GM23248 (cell line): ENCODE measurements at regions not wholly inside any gene's neighbourhood (a gene's known extent, or its start where the extent isn't known, plus 50 kb on each side); places are given as distances from the start of the nearest gene placed in this dataset.

Experiments
- DNase-seq: peaks from one replicate; pipeline ENCODE4 v3.0.0-alpha.2; 2015
- H2AFZ ChIP-seq: fragments of 200-600 bp; sonication (generic); 2 replicates; pipeline ENCODE4 v1.6.1; 2016; ENCODE audit warnings: antibody characterized with exemption
- H3F3A ChIP-seq: fragments of 200-600 bp; sonication (generic); 2 replicates; pipeline ENCODE4 v1.6.1; 2016; ENCODE audit warnings: mild to moderate bottlenecking, antibody characterized with exemption, mixed run types; ENCODE audit not compliant: insufficient read depth
- H3K27ac ChIP-seq: fragments of 200-600 bp; sonication (generic); 2 replicates; pipeline ENCODE4 v1.5.1; 2016; ENCODE audit warnings: mild to moderate bottlenecking
- H3K27me3 ChIP-seq: fragments of 200-600 bp; sonication (generic); replicated peaks from 2 replicates; pipeline ENCODE4 v1.6.1; 2016; ENCODE audit warnings: mild to moderate bottlenecking; ENCODE audit not compliant: insufficient read depth
- H3K36me3 ChIP-seq: fragments of 200-600 bp; sonication (generic); 2 replicates; pipeline ENCODE4 v1.6.1; 2016; ENCODE audit warnings: low read depth, mild to moderate bottlenecking
- H3K4me1 ChIP-seq: fragments of 200-600 bp; sonication (generic); 2 replicates; pipeline ENCODE4 v1.6.1; 2016; ENCODE audit warnings: mild to moderate bottlenecking; ENCODE audit not compliant: insufficient read depth
- H3K4me2 ChIP-seq: fragments of 200-600 bp; sonication (generic); one replicate; pipeline ENCODE4 v1.6.1; 2016; ENCODE audit warnings: mild to moderate bottlenecking; ENCODE audit not compliant: unreplicated experiment
- H3K4me3 ChIP-seq: fragments of 200-600 bp; sonication (generic); 2 replicates; pipeline ENCODE4 v1.5.1; 2016; ENCODE audit warnings: mild to moderate bottlenecking
- H3K79me2 ChIP-seq: fragments of 200-600 bp; sonication (generic); 2 replicates; pipeline ENCODE4 v1.6.1; 2016; ENCODE audit warnings: mild to moderate bottlenecking; ENCODE audit not compliant: insufficient read depth
- H3K9ac ChIP-seq: fragments of 200-600 bp; sonication (generic); 2 replicates; pipeline ENCODE4 v1.6.1; 2016; ENCODE audit warnings: mild to moderate bottlenecking
- H3K9me2 ChIP-seq: fragments of 200-600 bp; sonication (generic); 2 replicates; pipeline ENCODE4 v1.6.1; 2016; ENCODE audit warnings: mixed run types, mild to moderate bottlenecking, moderate library complexity; ENCODE audit not compliant: insufficient read depth
- H3K9me3 ChIP-seq: fragments of 200-600 bp; sonication (generic); one replicate; pipeline ENCODE4 v1.6.1; 2017; ENCODE audit warnings: low read depth
- H4K20me1 ChIP-seq: fragments of 200-600 bp; sonication (generic); 2 replicates; pipeline ENCODE4 v1.6.0; 2016; ENCODE audit not compliant: insufficient read depth
- EZH2 ChIP-seq: fragments of 200-600 bp; sonication (generic); IDR thresholded peaks from 2 replicates; pipeline ENCODE4 v1.6.1; 2018; ENCODE audit warnings: antibody characterized with exemption, mild to moderate bottlenecking; ENCODE audit not compliant: insufficient read depth, poor library complexity, severe bottlenecking
- EZH2phosphoT487 ChIP-seq: fragments of 200-600 bp; sonication (generic); IDR thresholded peaks from 2 replicates; pipeline ENCODE4 v1.6.1; 2018; ENCODE audit warnings: antibody characterized with exemption, moderate library complexity, mild to moderate bottlenecking, low read depth; ENCODE audit not compliant: insufficient read depth
- WGBS, 2 experiments: methylation state at CpG; one replicate each; pipeline ENCODE4 v1.1.6; 2015 to 2017; ENCODE audit warnings: low lambda C conversion rate in 2 of 2, low coverage in 1 of 2; ENCODE audit errors: missing lambda C conversion rate in 2 of 2; 5-methylcytosine and 5-hydroxymethylcytosine counted together
- in situ Hi-C: fragments of 300-500 bp; cut with MboI; formaldehyde crosslinking; loops from 2 replicates; pipeline ENCODE4 v1.15.0; 2020

GRCh38 chr12:90360300-90360699, 594.7 kb downstream of the CCER1 start:
- DNase-seq: no peak
- no peak overlapping the region for H3K27ac ChIP-seq
- H3K4me1 ChIP-seq: peaks cover 1% of the 10 kb centered on the region; the same call in 1 of the 2 replicates
- H3K27me3 ChIP-seq: no peaks in the 10 kb centered on the region
- no peaks in the 10 kb centered on the region for H4K20me1 ChIP-seq
- in situ Hi-C loops: no loop called here
- TF ChIP-seq EZH2 (no peak), EZH2phosphoT487 (no peak)
- no peak overlapping the region for H3K4me3 ChIP-seq
- H3F3A ChIP-seq: no peaks in the 10 kb centered on the region
- no peak overlapping the region for H3K9ac ChIP-seq
- no peaks in the 10 kb centered on the region for H3K9me3 ChIP-seq
- no peak overlapping the region for H3K4me2 ChIP-seq
- no peaks in the 10 kb centered on the region for H3K9me2 ChIP-seq
- no peaks in the 10 kb centered on the region for H3K36me3 ChIP-seq
- no peak overlapping the region for H2AFZ ChIP-seq
- no peaks in the 10 kb centered on the region for H3K79me2 ChIP-seq

DNA sequence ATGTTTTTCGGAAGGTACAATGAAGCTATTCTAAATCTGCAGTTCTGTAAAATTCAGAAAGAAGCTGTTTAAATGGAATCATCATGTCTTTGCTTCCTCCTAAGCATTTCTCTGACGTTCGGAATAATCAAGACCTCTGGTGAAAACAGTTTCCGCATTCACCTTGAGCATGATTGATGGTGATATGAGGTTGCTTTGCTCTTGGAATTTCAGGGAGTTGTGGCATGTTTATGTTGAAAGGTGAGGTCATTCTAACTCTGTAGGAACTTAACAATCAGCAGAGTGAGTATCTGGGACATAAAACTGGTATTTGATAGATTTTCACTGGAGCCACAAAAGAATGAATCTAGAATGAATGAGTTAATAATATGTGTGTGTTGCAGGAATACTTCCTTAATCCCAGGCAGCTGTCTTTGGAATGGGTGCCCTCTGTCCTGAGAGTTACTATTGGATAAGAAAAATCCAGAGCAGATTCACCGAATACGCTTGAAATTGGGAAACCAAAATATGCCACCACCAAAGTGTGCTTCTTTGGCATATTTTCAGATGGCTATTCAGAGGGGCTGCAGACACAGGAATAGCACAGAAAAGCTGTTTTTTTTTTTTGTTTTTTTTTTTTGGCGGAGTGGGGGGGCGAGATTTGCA, 599.1 kb downstream of the CCER1 start:
- WGBS, 2 experiments: 88 to 91% methylated on average over 8 of the region's 8 CpGs
- in situ Hi-C loops: no loop called here
- Histone ChIP-seq H3K79me2 (no peaks in the 10 kb centered on the region), H3K9ac (no peak overlapping the region), H3K36me3 (no peaks in the 10 kb centered on the region), H3K27ac (no peak overlapping the region), H3K4me1 (peaks cover 8% of the 10 kb centered on the region; the same call in 1 of the 2 replicates), H2AFZ (no peak overlapping the region), H3K27me3 (no peaks in the 10 kb centered on the region), H3K4me3 (no peak overlapping the region), H4K20me1 (no peaks in the 10 kb centered on the region), H3F3A (no peaks in the 10 kb centered on the region), H3K9me2 (no peaks in the 10 kb centered on the region), H3K4me2 (no peak overlapping the region), H3K9me3 (no peaks in the 10 kb centered on the region)
- TF ChIP-seq EZH2phosphoT487: no peak
- no peak for DNase-seq

DNA sequence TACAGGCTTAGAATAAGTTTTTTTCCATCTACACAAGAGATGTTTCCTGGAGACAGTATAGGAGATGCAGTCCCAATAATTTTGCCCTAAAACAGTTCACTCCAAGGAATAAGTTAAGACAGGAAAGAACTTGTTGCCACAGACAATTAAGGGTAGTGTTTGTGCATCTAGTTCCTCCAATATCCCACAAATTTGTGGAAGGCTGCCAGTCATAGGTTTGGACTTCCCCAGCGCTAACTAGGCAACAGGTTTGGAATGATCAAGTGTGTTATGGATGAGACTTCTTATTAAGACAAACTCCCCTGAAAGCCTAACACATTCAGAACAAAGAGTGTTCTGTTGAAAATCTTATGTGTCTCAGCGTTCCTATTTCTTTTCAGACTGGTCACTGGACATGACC, 611.0 kb downstream of the CCER1 start:
- DNase-seq: no peak
- H3K27ac ChIP-seq: no peak overlapping the region
- H3K27me3 ChIP-seq: no peaks in the 10 kb centered on the region
- no peak overlapping the region for H3K4me2 ChIP-seq
- no peaks in the 10 kb centered on the region for H3K79me2 ChIP-seq
- WGBS, 2 experiments: 78% methylated on average over 2 of the region's 2 CpGs
- no peaks in the 10 kb centered on the region for H3K4me1 ChIP-seq
- no peaks in the 10 kb centered on the region for H3K9me3 ChIP-seq
- in situ Hi-C loops: no loop called here
- no peaks in the 10 kb centered on the region for H3K36me3 ChIP-seq
- H3K9me2 ChIP-seq: no peaks in the 10 kb centered on the region
- H4K20me1 ChIP-seq: no peaks in the 10 kb centered on the region
- no peaks in the 10 kb centered on the region for H3F3A ChIP-seq
- no peak overlapping the region for H3K4me3 ChIP-seq
- no peak overlapping the region for H2AFZ ChIP-seq
- no peak overlapping the region for H3K9ac ChIP-seq
- no peak for TF ChIP-seq EZH2
- no peak for TF ChIP-seq EZH2phosphoT487

GRCh38 chr12:90342081-90342480, 612.9 kb downstream of the CCER1 start:
- Histone ChIP-seq H3K4me2 (no peak overlapping the region), H3K4me3 (no peak overlapping the region), H2AFZ (no peak overlapping the region), H3K27ac (no peak overlapping the region), H4K20me1 (no peaks in the 10 kb centered on the region), H3K9me3 (no peaks in the 10 kb centered on the region), H3K79me2 (no peaks in the 10 kb centered on the region), H3K36me3 (no peaks in the 10 kb centered on the region), H3K4me1 (no peaks in the 10 kb centered on the region), H3K9me2 (no peaks in the 10 kb centered on the region), H3K9ac (no peak overlapping the region), H3K27me3 (no peaks in the 10 kb centered on the region), H3F3A (no peaks in the 10 kb centered on the region)
- TF ChIP-seq EZH2: no peak
- TF ChIP-seq EZH2phosphoT487: no peak
- in situ Hi-C loops: no loop called here
- 22 to 28% methylated on average over 2 of the region's 2 CpGs for WGBS, 2 experiments
- no peak for DNase-seq

DNA sequence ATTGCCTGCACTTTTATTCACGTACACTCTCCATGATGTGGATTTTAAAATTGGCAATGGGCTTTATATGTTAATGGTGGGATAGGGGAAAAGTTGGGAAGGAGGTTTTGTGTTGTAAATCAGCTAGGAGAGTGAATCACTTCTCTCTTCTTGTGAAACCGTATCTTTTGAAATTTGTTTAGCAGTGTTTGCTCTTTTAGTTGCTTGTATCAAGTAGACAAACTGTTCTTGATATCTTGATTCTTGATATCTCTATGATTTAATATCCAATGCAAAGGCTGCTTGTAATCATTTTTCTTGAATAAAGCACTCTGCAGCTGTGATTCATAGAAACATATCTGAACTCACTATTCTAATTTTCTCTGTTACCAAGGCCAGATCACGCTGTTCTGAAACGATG, 615.1 kb downstream of the CCER1 start:
- Histone ChIP-seq H3F3A (no peaks in the 10 kb centered on the region), H3K9ac (no peak overlapping the region), H3K27me3 (no peaks in the 10 kb centered on the region), H3K4me1 (no peaks in the 10 kb centered on the region), H4K20me1 (no peaks in the 10 kb centered on the region), H3K4me3 (no peak overlapping the region), H3K4me2 (no peak overlapping the region), H3K27ac (no peak overlapping the region), H2AFZ (no peak overlapping the region), H3K9me3 (no peaks in the 10 kb centered on the region), H3K36me3 (no peaks in the 10 kb centered on the region), H3K9me2 (no peaks in the 10 kb centered on the region), H3K79me2 (no peaks in the 10 kb centered on the region)
- in situ Hi-C loops: no loop called here
- TF ChIP-seq EZH2phosphoT487: no peak
- no peak for TF ChIP-seq EZH2
- WGBS, 2 experiments: 84% methylated on average over 4 of the region's 4 CpGs
- no peak for DNase-seq
